ENCODE measurements at regions not wholly inside any gene's neighbourhood (a gene's known extent, or its start where the extent isn't known, plus 50 kb on each side); places are given as distances from the start of the nearest gene placed in this dataset.
A peak's percentile ranks its signal among the peaks of the same experiment; 100 is the strongest.

DNA sequence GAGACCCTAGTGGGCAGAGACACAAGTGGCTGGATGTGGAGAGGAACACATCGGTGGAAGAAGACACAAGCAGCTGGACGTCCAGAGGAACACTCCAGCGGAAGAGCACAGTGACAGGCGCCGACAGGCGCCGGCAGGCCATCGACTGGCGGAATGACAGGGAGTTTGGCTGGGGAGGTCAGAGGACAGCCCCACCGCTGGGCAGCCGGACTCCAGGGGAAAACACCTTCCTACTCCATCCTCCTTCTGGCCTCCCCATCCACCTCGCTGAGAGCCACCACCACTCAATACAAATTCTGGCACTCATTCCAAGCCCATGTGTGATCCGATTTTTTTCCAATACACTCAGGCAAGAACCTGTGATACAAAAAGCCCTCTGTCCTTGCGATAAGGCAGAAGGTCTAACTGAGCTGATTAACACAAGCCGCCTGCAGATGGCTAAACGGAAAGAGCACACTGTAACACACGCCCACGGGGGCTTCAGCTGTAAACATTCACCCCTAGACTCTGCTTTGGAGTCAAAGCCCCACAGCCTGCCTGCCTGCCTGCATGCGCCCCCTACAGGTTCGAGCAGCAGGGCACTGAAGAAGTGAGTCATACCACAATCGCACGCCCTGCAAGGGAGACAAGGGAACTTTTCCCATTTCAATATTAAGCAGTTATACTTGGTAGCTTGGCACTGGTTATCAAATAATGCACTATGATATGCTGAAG lies 50.2 kb upstream of the LRP1B start:
- peak; percentile 70 for DNase-seq (ENCODE audit: low read depth)
- H3K4me3 ChIP-seq (replicated peaks; ENCODE audit: low read depth, low read length): no peak overlapping the region
- TF ChIP-seq, protein P1, sequence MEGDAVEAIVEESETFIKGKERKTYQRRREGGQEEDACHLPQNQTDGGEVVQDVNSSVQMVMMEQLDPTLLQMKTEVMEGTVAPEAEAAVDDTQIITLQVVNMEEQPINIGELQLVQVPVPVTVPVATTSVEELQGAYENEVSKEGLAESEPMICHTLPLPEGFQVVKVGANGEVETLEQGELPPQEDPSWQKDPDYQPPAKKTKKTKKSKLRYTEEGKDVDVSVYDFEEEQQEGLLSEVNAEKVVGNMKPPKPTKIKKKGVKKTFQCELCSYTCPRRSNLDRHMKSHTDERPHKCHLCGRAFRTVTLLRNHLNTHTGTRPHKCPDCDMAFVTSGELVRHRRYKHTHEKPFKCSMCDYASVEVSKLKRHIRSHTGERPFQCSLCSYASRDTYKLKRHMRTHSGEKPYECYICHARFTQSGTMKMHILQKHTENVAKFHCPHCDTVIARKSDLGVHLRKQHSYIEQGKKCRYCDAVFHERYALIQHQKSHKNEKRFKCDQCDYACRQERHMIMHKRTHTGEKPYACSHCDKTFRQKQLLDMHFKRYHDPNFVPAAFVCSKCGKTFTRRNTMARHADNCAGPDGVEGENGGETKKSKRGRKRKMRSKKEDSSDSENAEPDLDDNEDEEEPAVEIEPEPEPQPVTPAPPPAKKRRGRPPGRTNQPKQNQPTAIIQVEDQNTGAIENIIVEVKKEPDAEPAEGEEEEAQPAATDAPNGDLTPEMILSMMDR (IDR thresholded peaks at IDR 0.05; ENCODE audit: low read length, missing control alignments): peak; percentile 83

Data from fibroblast of pulmonary artery (primary cell).